IMR-90 (cell line): ENCODE measurements at regions not wholly inside any gene's neighbourhood (a gene's known extent, or its start where the extent isn't known, plus 50 kb on each side); places are given as distances from the start of the nearest gene placed in this dataset.

Experiments
- ATAC-seq: fragments of 200-7000 bp; cut with Tn5 transposase; 2 replicates; pipeline ENCODE4 v1.9.1; 2020; ENCODE audit warnings: low read depth, mild to moderate bottlenecking, moderate library complexity
- BruUV-seq: library from RNA; stranded (reverse); fragments of 400-500 nt; replicated peaks from 2 replicates; lab custom pipeline; 2021; lab: Mats Ljungman, UMichigan
- CTCF ChIA-PET: fragments of 300-600 bp; formaldehyde crosslinking; extraction: SDS; loops from one replicate; lab custom pipeline; 2021; ENCODE audit warnings: antibody characterized with exemption; lab: Yijun Ruan, JAX
- POLR2A ChIA-PET: fragments of 300-600 bp; sonication (Branson Sonifier 250); formaldehyde crosslinking; loops from one replicate; lab custom pipeline; 2022; ENCODE audit warnings: antibody characterized with exemption; ENCODE audit not compliant: unreplicated experiment; lab: Charles Lee
- DNase-seq: peaks from one replicate; pipeline ENCODE4 v3.0.0; 2013
- H2AFZ ChIP-seq: replicated peaks from 2 replicates; pipeline ENCODE3; 2013; ENCODE audit warnings: low read length, mild to moderate bottlenecking; ENCODE audit not compliant: poor library complexity
- H2AK5ac ChIP-seq: 2 replicates; pipeline ENCODE4 v1.6.1; 2013; ENCODE audit warnings: low read depth, low read length, inconsistent platforms
- H2AK9ac ChIP-seq: replicated peaks from 2 replicates; pipeline ENCODE3; 2013; ENCODE audit warnings: mild to moderate bottlenecking, low read depth, low read length, moderate library complexity; ENCODE audit not compliant: poor library complexity
- H2BK120ac ChIP-seq: 2 replicates; pipeline ENCODE4 v1.6.1; 2013; ENCODE audit warnings: low read depth, low read length, inconsistent platforms
- H2BK15ac ChIP-seq: 3 replicates; pipeline ENCODE4 v1.6.1; 2013; ENCODE audit warnings: low read depth, low read length, inconsistent platforms
- H2BK20ac ChIP-seq: 2 replicates; pipeline ENCODE4 v1.6.1; 2013; ENCODE audit warnings: low read depth, mild to moderate bottlenecking, inconsistent platforms, low read length, moderate library complexity
- H2BK5ac ChIP-seq: 2 replicates; pipeline ENCODE4 v1.6.1; 2013; ENCODE audit warnings: mild to moderate bottlenecking, low read depth, low read length, inconsistent platforms; ENCODE audit not compliant: poor library complexity, severe bottlenecking
- H3K14ac ChIP-seq: replicated peaks from 2 replicates; pipeline ENCODE4 v1.6.1; 2013; ENCODE audit warnings: low read depth, low read length, inconsistent platforms
- H3K18ac ChIP-seq: 2 replicates; pipeline ENCODE4 v1.6.1; 2013; ENCODE audit warnings: low read depth, low read length, control low read depth
- H3K23ac ChIP-seq: 2 replicates; pipeline ENCODE4 v1.6.1; 2013; ENCODE audit warnings: low read depth, low read length, inconsistent platforms
- H3K27ac ChIP-seq: 2 replicates; pipeline ENCODE4 v1.5.1; 2013; ENCODE audit warnings: mild to moderate bottlenecking, control low read depth, low read length; ENCODE audit not compliant: insufficient read depth
- H3K27me3 ChIP-seq: 2 replicates; pipeline ENCODE4 v1.6.1; 2013; ENCODE audit warnings: low read length; ENCODE audit not compliant: control insufficient read depth, insufficient read depth
- H3K36me3 ChIP-seq: 2 replicates; pipeline ENCODE4 v1.6.1; 2013; ENCODE audit warnings: low read length, mixed read lengths; ENCODE audit not compliant: control insufficient read depth, insufficient read depth
- H3K4ac ChIP-seq: 2 replicates; pipeline ENCODE4 v1.6.1; 2013; ENCODE audit warnings: low read depth, low read length, inconsistent platforms
- H3K4me1 ChIP-seq: 2 replicates; pipeline ENCODE4 v1.6.1; 2013; ENCODE audit warnings: low read length, mixed read lengths; ENCODE audit not compliant: control insufficient read depth, insufficient read depth
- H3K4me2 ChIP-seq: 2 replicates; pipeline ENCODE4 v1.6.1; 2013; ENCODE audit warnings: low read depth, mild to moderate bottlenecking, control low read depth, low read length, moderate library complexity
- H3K4me3 ChIP-seq: 2 replicates; pipeline ENCODE4 v1.5.1; 2013; ENCODE audit warnings: low read depth, mild to moderate bottlenecking, control low read depth, low read length, moderate library complexity; ENCODE audit not compliant: insufficient read depth
- H3K56ac ChIP-seq: 2 replicates; pipeline ENCODE4 v1.6.1; 2013; ENCODE audit warnings: low read length, inconsistent platforms; ENCODE audit not compliant: insufficient read depth; ENCODE audit errors: extremely low read depth
- H3K79me1 ChIP-seq, 2 experiments: 2 replicates each; pipeline ENCODE4 v1.6.1; 2013; ENCODE audit warnings: low read length in 2 of 2, inconsistent platforms in 1 of 2, low read depth in 1 of 2
- H3K9ac ChIP-seq: 2 replicates; pipeline ENCODE4 v1.6.1; 2013; ENCODE audit warnings: low read depth, low read length, control low read depth
- H3K9me1 ChIP-seq: 2 replicates; pipeline ENCODE4 v1.6.1; 2013; ENCODE audit warnings: low read length, inconsistent platforms; ENCODE audit not compliant: insufficient read depth
- H3K9me3 ChIP-seq: 2 replicates; pipeline ENCODE4 v1.6.1; 2013; ENCODE audit warnings: low read length; ENCODE audit not compliant: control insufficient read depth, insufficient read depth
- H4K20me1 ChIP-seq: 2 replicates; pipeline ENCODE4 v1.6.1; 2013; ENCODE audit warnings: low read length, inconsistent platforms; ENCODE audit not compliant: insufficient read depth
- H4K5ac ChIP-seq: 2 replicates; pipeline ENCODE4 v1.6.1; 2013; ENCODE audit warnings: mild to moderate bottlenecking, low read depth, low read length, control low read depth
- H4K8ac ChIP-seq, 2 experiments: 2 replicates each; pipeline ENCODE4 v1.6.1; 2013; ENCODE audit warnings: low read depth in 2 of 2, low read length in 2 of 2, control low read depth in 1 of 2, inconsistent platforms in 1 of 2
- H4K91ac ChIP-seq: 2 replicates; pipeline ENCODE4 v1.6.1; 2013; ENCODE audit warnings: low read depth, low read length, inconsistent platforms; ENCODE audit not compliant: insufficient read depth
- BHLHE40 ChIP-seq: fragments of 150-350 bp; IDR thresholded peaks from 2 replicates; pipeline ENCODE4 v1.6.1; 2016; ENCODE audit warnings: mild to moderate bottlenecking, low read depth, low read length
- CEBPB ChIP-seq: IDR thresholded peaks from 2 replicates; pipeline ENCODE4 v1.6.1; 2012; ENCODE audit warnings: low read depth, low read length, improper control_type of control experiment
- CHD1 ChIP-seq: IDR thresholded peaks from 2 replicates; pipeline ENCODE4 v1.6.1; 2012; ENCODE audit warnings: low read depth, low read length, improper control_type of control experiment
- FOS ChIP-seq: fragments of 150-350 bp; IDR thresholded peaks from 2 replicates; pipeline ENCODE4 v1.6.1; 2016; ENCODE audit warnings: low read depth, low read length
- MAFK ChIP-seq: IDR thresholded peaks from 2 replicates; pipeline ENCODE4 v1.6.1; 2012; ENCODE audit warnings: low read depth, low read length, improper control_type of control experiment
- MAZ ChIP-seq: IDR thresholded peaks from 2 replicates; pipeline ENCODE4 v1.6.1; 2012; ENCODE audit warnings: low read depth, mild to moderate bottlenecking, low read length, improper control_type of control experiment, moderate library complexity, borderline replicate concordance
- MXI1 ChIP-seq: IDR thresholded peaks from 2 replicates; pipeline ENCODE4 v1.6.1; 2012; ENCODE audit warnings: low read depth, mild to moderate bottlenecking, low read length, moderate library complexity, borderline replicate concordance
- NFE2L2 ChIP-seq: fragments of 150-350 bp; IDR thresholded peaks from 2 replicates; pipeline ENCODE4 v1.6.1; 2016; ENCODE audit warnings: low read depth, mild to moderate bottlenecking, low read length
- POLR2A ChIP-seq: IDR thresholded peaks from 2 replicates; pipeline ENCODE4 v1.6.1; 2012; ENCODE audit warnings: mild to moderate bottlenecking, low read depth, low read length
- RAD21 ChIP-seq: IDR thresholded peaks from 2 replicates; pipeline ENCODE4 v1.6.1; 2012; ENCODE audit warnings: low read length, improper control_type of control experiment
- RCOR1 ChIP-seq: IDR thresholded peaks from 2 replicates; pipeline ENCODE4 v1.6.1; 2012; ENCODE audit warnings: mild to moderate bottlenecking, low read length, improper control_type of control experiment; ENCODE audit not compliant: insufficient replicate concordance
- RFX5 ChIP-seq: IDR thresholded peaks from 2 replicates; pipeline ENCODE4 v1.8.0; 2012; ENCODE audit warnings: low read depth, mild to moderate bottlenecking, low read length, moderate library complexity
- SMC3 ChIP-seq: fragments of 150-350 bp; IDR thresholded peaks from 2 replicates; pipeline ENCODE4 v1.6.1; 2016; ENCODE audit warnings: low read depth, mild to moderate bottlenecking, antibody characterized with exemption, low read length, moderate library complexity
- WGBS, 2 experiments: methylation state at CpG; one replicate each; pipeline versions ENCODE4 v1.1.5 to v1.1.7; 2013; ENCODE audit warnings: missing lambda C conversion rate in 2 of 2; ENCODE audit not compliant: insufficient read length in 1 of 2; ENCODE audit errors: extremely low coverage in 2 of 2; 5-methylcytosine and 5-hydroxymethylcytosine counted together
- dilution Hi-C: fragments of 300-500 bp; cut with HindIII; formaldehyde crosslinking; loops from one replicate; pipeline ENCODE4 v1.14.3; 2018; ENCODE audit warnings: low sequenced_read_pairs; ENCODE audit not compliant: unreplicated experiment
- in situ Hi-C: fragments of 300-500 bp; cut with MboI; formaldehyde crosslinking; loops from 3 replicates; pipeline ENCODE4 v1.14.3; 2019; ENCODE audit warnings: low sequenced_read_pairs, inconsistent platforms, mixed read lengths
- intact Hi-C: fragments of 100-400 bp; cut with micrococcal nuclease; formaldehyde crosslinking; loops from 2 replicates; pipeline ENCODE4 v1.10.0; 2022
- TF ChIP-seq, protein P1 (sequence below): conservative IDR thresholded peaks from 2 replicates; pipeline ENCODE4 v1.5.1; 2012; ENCODE audit warnings: mild to moderate bottlenecking, low read depth, low read length, improper control_type of control experiment
- TF ChIP-seq, protein P2 (sequence below): fragments of 150-350 bp; IDR thresholded peaks from 2 replicates; pipeline ENCODE4 v1.6.1; 2017; ENCODE audit warnings: mild to moderate bottlenecking, antibody characterized with exemption, low read length, low read depth

- TF ChIP-seq BHLHE40 (no peak), CEBPB (no peak), MAFK (no peak), RFX5 (no peak), POLR2A (no peak), SMC3 (no peak), NFE2L2 (no peak), RCOR1 (no peak), MAZ (no peak), CHD1 (no peak), FOS (no peak), RAD21 (no peak), MXI1 (no peak)
- TF ChIP-seq, protein P1, sequence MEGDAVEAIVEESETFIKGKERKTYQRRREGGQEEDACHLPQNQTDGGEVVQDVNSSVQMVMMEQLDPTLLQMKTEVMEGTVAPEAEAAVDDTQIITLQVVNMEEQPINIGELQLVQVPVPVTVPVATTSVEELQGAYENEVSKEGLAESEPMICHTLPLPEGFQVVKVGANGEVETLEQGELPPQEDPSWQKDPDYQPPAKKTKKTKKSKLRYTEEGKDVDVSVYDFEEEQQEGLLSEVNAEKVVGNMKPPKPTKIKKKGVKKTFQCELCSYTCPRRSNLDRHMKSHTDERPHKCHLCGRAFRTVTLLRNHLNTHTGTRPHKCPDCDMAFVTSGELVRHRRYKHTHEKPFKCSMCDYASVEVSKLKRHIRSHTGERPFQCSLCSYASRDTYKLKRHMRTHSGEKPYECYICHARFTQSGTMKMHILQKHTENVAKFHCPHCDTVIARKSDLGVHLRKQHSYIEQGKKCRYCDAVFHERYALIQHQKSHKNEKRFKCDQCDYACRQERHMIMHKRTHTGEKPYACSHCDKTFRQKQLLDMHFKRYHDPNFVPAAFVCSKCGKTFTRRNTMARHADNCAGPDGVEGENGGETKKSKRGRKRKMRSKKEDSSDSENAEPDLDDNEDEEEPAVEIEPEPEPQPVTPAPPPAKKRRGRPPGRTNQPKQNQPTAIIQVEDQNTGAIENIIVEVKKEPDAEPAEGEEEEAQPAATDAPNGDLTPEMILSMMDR: no peak
- TF ChIP-seq, protein P2, sequence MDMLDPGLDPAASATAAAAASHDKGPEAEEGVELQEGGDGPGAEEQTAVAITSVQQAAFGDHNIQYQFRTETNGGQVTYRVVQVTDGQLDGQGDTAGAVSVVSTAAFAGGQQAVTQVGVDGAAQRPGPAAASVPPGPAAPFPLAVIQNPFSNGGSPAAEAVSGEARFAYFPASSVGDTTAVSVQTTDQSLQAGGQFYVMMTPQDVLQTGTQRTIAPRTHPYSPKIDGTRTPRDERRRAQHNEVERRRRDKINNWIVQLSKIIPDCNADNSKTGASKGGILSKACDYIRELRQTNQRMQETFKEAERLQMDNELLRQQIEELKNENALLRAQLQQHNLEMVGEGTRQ: no peak
- no peak overlapping the region for H4K5ac ChIP-seq
- no peak overlapping the region for H2BK120ac ChIP-seq
- POLR2A ChIA-PET: no interaction called here
- H3K9me1 ChIP-seq: no peaks in the 10 kb centered on the region
- ATAC-seq (no peak), DNase-seq (no peak)
- no peaks in the 10 kb centered on the region for H3K4me1 ChIP-seq
- H3K4me2 ChIP-seq: no peak overlapping the region
- in situ Hi-C loops: loop anchor here (25.0 kb wide), 1 partner anchor 1181 kb away; no protein-coding TSS in a partner anchor
- H2AFZ ChIP-seq: no peak overlapping the region
- H3K4ac ChIP-seq: no peak overlapping the region
- intact Hi-C loops: no loop called here
- dilution Hi-C loops: no loop called here
- H3K23ac ChIP-seq: no peak overlapping the region
- H3K14ac ChIP-seq: no peak overlapping the region
- no peak overlapping the region for H2BK5ac ChIP-seq
- H3K27ac ChIP-seq: no peak overlapping the region
- H3K9me3 ChIP-seq: no peaks in the 10 kb centered on the region
- no TSS peak for BruUV-seq
- H3K9ac ChIP-seq: no peak overlapping the region
- no peaks in the 10 kb centered on the region for H3K36me3 ChIP-seq
- H3K56ac ChIP-seq: no peak overlapping the region
- H3K27me3 ChIP-seq: no peaks in the 10 kb centered on the region
- no peak overlapping the region for H2AK9ac ChIP-seq
- no peak overlapping the region for H4K91ac ChIP-seq
- CTCF ChIA-PET: no interaction called here
- H3K18ac ChIP-seq: no peak overlapping the region
- no peak overlapping the region for H3K4me3 ChIP-seq
- no CpG with 5 or more reads among the region's 1 CpG for WGBS, 2 experiments
- H2BK15ac ChIP-seq: no peak overlapping the region
- no peaks in the 10 kb centered on the region for H3K79me1 ChIP-seq
- H4K8ac ChIP-seq: no peak overlapping the region
- H2AK5ac ChIP-seq: no peak overlapping the region
- H2BK20ac ChIP-seq: no peak overlapping the region
- no peaks in the 10 kb centered on the region for H4K20me1 ChIP-seq
Measured at GRCh38 chr4:79030973-79031372, 91.7 kb upstream of the PAQR3 start.
